ENCODE measurements at regions not wholly inside any gene's neighbourhood (a gene's known extent, or its start where the extent isn't known, plus 50 kb on each side); places are given as distances from the start of the nearest gene placed in this dataset.
"Not testable (repeated sequence)": the region's sequence is repeated elsewhere in the genome, so short reads cannot be mapped to it uniquely, and the experiment has no call there.

DNA sequence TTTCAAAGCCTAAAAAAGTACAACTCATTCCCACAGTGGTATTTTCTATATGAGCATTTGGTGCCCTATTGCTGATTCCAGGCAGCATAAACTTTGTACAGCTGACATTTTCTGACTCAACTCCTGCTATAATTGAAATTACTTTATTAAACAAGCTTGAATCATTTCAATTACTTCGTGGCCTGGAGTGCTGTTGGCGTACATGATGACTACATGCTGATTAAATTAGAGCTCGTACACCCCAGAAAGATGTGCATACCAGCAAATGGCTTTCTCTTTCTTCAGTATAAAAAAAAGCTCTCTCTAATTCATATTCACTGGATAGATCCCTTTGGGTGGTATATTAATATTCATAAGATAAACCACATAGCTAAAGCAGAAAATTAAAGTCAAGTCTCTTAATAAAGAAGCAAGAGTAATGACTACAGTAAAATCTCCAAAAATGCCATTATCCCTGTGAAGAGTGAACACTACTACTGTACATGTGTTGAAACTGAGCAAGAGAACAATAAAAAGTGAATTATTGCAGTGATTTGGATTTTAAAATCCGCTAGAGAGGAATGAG is 245.0 kb upstream of the IGFBP7 start:
- intact Hi-C loops (cut with DNase I) = no loop called here
- Histone ChIP-seq H3K4me3 (replicated peaks in 1 of 3) (no peak overlapping the region), H3K36me3 (no peaks in the 10 kb centered on the region), H3K4me1 (no peaks in the 10 kb centered on the region), H3K27me3 (no peaks in the 10 kb centered on the region), H3K27ac (no peak overlapping the region), H3K9me3 (no peaks in the 10 kb centered on the region)
- DNase-seq = no peak
- TF ChIP-seq POLR2A (IDR thresholded peaks at IDR 0.05) (no peak), CTCF (IDR thresholded peaks at IDR 0.05) (no peak)
- 91 to 92% methylated on average over 4 of the region's 4 CpGs for WGBS, 2 donors

DNA sequence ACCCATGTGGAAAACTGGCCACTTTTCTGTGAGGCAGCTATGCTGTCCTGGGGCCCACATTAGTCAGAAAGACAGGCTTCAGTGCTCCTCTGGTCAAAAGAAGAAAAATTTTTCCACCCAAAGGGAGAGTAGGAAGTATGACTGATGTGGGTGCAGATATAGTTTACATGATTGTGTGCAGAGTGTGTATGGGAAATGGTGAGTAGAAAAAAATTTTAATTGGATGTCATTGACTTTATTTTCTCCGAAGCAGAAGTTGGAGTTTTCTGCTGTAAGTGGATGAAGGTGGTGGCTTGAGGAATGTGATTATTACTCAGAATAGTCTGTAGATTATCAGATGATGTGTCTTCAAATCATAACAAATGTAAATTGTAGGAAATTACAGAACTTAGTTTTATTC is 241.5 kb upstream of the IGFBP7 start:
- TF ChIP-seq CTCF (IDR thresholded peaks at IDR 0.05) (no peak), POLR2A (IDR thresholded peaks at IDR 0.05) (no peak)
- no peaks in the 10 kb centered on the region for H3K36me3 ChIP-seq
- no peaks in the 10 kb centered on the region for H3K4me1 ChIP-seq
- H3K27ac ChIP-seq = no peak overlapping the region
- H3K4me3 ChIP-seq (replicated peaks in 1 of 3) = no peak overlapping the region
- H3K27me3 ChIP-seq = no peaks in the 10 kb centered on the region
- 84 to 98% methylated on average over 1 of the region's 1 CpG for WGBS, 2 donors
- intact Hi-C loops (cut with DNase I) = no loop called here
- no peaks in the 10 kb centered on the region for H3K9me3 ChIP-seq
- no peak for DNase-seq

DNA sequence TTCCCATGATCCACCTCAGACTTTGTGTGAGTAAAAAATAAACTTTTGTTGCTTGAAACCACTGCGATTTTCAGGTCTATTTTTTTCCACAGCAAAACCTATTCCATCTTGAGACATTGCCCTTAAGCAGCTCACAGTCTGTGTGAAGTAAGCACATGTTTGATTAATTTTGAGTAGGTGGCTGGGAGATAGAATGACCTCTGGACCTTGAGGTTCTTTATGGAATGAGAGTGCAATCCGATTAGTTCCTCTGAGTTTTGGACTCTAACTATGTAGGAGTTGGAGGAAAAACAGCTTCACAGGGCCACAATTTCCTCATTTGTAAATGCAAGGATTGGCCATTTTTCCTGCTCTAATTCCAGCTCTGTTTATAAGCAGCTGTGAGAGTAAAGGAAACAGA is 234.1 kb upstream of the IGFBP7 start:
- no peak for TF ChIP-seq CTCF (IDR thresholded peaks at IDR 0.05)
- TF ChIP-seq POLR2A (IDR thresholded peaks at IDR 0.05) = no peak
- 81 to 82% methylated on average over 2 of the region's 2 CpGs for WGBS, 2 donors
- H3K9me3 ChIP-seq = no peaks in the 10 kb centered on the region

GRCh38 chr4:57342411-57342810 is 232.2 kb upstream of the IGFBP7 start:
- Histone ChIP-seq H3K27ac (no peak overlapping the region), H3K36me3 (no peaks in the 10 kb centered on the region), H3K4me1 (no peaks in the 10 kb centered on the region), H3K4me3 (replicated peaks in 1 of 3) (no peak overlapping the region), H3K27me3 (no peaks in the 10 kb centered on the region), H3K9me3 (no peaks in the 10 kb centered on the region)
- intact Hi-C loops (cut with DNase I) = no loop called here
- TF ChIP-seq POLR2A (IDR thresholded peaks at IDR 0.05) (no peak), CTCF (IDR thresholded peaks at IDR 0.05) (no peak)
- DNase-seq = no peak
- WGBS, 2 donors = 62 to 67% methylated on average over 2 of the region's 2 CpGs

More for the DNA sequence above, 234.1 kb upstream of the IGFBP7 start:
- Histone ChIP-seq H3K27ac (no peak overlapping the region), H3K27me3 (no peaks in the 10 kb centered on the region), H3K4me1 (no peaks in the 10 kb centered on the region), H3K36me3 (no peaks in the 10 kb centered on the region), H3K4me3 (replicated peaks in 1 of 3) (no peak overlapping the region)
- intact Hi-C loops (cut with DNase I) = no loop called here
- DNase-seq = no peak

DNA sequence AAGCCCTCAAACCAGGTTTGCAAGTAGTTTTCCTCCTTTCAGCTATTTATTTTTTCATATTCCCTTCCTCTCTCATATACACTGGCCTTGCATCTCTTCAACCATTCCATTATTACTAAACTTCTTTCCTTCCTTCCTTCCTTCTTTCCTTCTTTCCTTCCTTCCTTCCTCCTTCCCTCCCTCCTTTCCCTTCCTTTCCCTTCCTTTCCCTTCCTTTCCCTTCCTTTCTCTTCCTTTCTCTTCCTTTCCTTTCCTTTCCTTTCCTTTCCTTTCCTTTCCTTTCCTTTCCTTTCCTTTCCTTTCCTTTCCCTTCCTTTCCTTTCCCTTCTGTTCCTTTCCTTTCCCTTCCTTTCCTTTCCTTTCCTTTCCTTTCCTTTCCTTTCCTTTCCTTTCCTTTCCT is 228.7 kb upstream of the IGFBP7 start:
- H3K27me3 ChIP-seq; H3K4me1 ChIP-seq; H3K9me3 ChIP-seq; intact Hi-C loops (cut with DNase I); H3K4me3 ChIP-seq (replicated peaks in 1 of 3); H3K27ac ChIP-seq; H3K36me3 ChIP-seq; DNase-seq: not testable (repeated sequence)

- Histone ChIP-seq H3K4me1 (peaks cover 0 to 5% of the 10 kb centered on the region in 2 donors), H3K9me3 (no peaks in the 10 kb centered on the region), H3K4me3 (replicated peaks in 1 of 3) (no peak overlapping the region), H3K27me3 (no peaks in the 10 kb centered on the region), H3K27ac (no peak overlapping the region), H3K36me3 (no peaks in the 10 kb centered on the region)
- WGBS, 2 donors = 69 to 76% methylated on average over 5 of the region's 5 CpGs
- TF ChIP-seq CTCF (IDR thresholded peaks at IDR 0.05) (no peak), POLR2A (IDR thresholded peaks at IDR 0.05) (no peak)
- no peak for DNase-seq
- intact Hi-C loops (cut with DNase I) = no loop called here
These were observed 223.5 kb upstream of the IGFBP7 start for GRCh38 chr4:57333684-57334083.
